ENCODE measurements at regions not wholly inside any gene's neighbourhood (a gene's known extent, or its start where the extent isn't known, plus 50 kb on each side); places are given as distances from the start of the nearest gene placed in this dataset.

- DNase-seq, result no peak
Measured at GRCh38 chr14:39946807-39947206, 514.6 kb upstream of the FBXO33 start.

More at GRCh38 chr14:39946807-39947206, 514.6 kb upstream of the FBXO33 start:
- no CpG with 5 or more reads among the region's 2 CpGs for WGBS (ENCODE audit: extremely low coverage, insufficient read length, low lambda C conversion rate)
- Mint-ChIP-seq H3K36me3 (ENCODE audit: insufficient read depth in 1 of 3, low read depth in 3 of 3) (no peaks in the 10 kb centered on the region; a peak in 1 of 7 replicates), H3K9me3 (0 out of 5 replicates have a peak, but pooled peaks cover 0 to 1% of the 10 kb centered on the region in 2 experiments), H3K27ac (peak overlapping the region in 1 of 3 experiments; percentile 71; a peak in 1 of 7 replicates), H3K27me3 (ENCODE audit: low read depth) (no peaks in the 10 kb centered on the region), H3K4me1 (no peaks in the 10 kb centered on the region), H3K4me3 (no peak overlapping the region)
- H4K91ac ChIP-seq (ENCODE audit: insufficient read length, low read depth, low read length), result no peak overlapping the region
- H3K27ac ChIP-seq (ENCODE audit: insufficient read length, low read depth, low read length), result no peak overlapping the region
- no peak for TF ChIP-seq CTCF (conservative IDR thresholded peaks at IDR 0.05)
- H3K79me2 ChIP-seq (ENCODE audit: insufficient read depth, low read length), result no peaks in the 10 kb centered on the region; the same call in 1 of the 2 replicates
- H2BK20ac ChIP-seq (ENCODE audit: low read depth, low read length, poor library complexity, severe bottlenecking), result no peak overlapping the region
- no peaks in the 10 kb centered on the region for H4K20me1 ChIP-seq (ENCODE audit: control insufficient read depth, insufficient read depth, insufficient read length)
- H3K14ac ChIP-seq (ENCODE audit: insufficient read depth, low read length), result no peak overlapping the region
- no peak overlapping the region for H3K23ac ChIP-seq (ENCODE audit: insufficient read length, low read depth, low read length)
- H3K4ac ChIP-seq (ENCODE audit: low read depth, low read length), result no peak overlapping the region
- no peak overlapping the region for H2BK5ac ChIP-seq (ENCODE audit: insufficient read length, low read length)
- H3K56ac ChIP-seq (ENCODE audit: insufficient read length, low read depth, low read length), result no peak overlapping the region
- no peak overlapping the region for H2BK15ac ChIP-seq (ENCODE audit: low read depth, low read length)
- no peaks in the 10 kb centered on the region for H3K4me1 ChIP-seq (ENCODE audit: insufficient read depth, low read length)
- no peaks in the 10 kb centered on the region for H3K79me1 ChIP-seq (ENCODE audit: insufficient read depth, low read depth, low read length, poor library complexity, severe bottlenecking)
- H3T11ph ChIP-seq (ENCODE audit: low read length), result no peak overlapping the region
- no peak overlapping the region for H3K4me2 ChIP-seq (ENCODE audit: insufficient read depth, insufficient read length, low read length)
- H2AFZ ChIP-seq (ENCODE audit: low read length), result no peak overlapping the region
- H3K18ac ChIP-seq (ENCODE audit: insufficient read length, low read depth, low read length), result no peak overlapping the region
- no peak overlapping the region for H3K9ac ChIP-seq (ENCODE audit: extremely low read depth, insufficient read length, low read length)
- no peaks in the 10 kb centered on the region for H3K23me2 ChIP-seq (ENCODE audit: insufficient read length, low read depth, low read length, poor library complexity, severe bottlenecking)
- no peak overlapping the region for H4K8ac ChIP-seq (replicated peaks; ENCODE audit: insufficient read length, low read depth, low read length)
- no peak overlapping the region for H2BK12ac ChIP-seq (ENCODE audit: insufficient read length, low read depth, low read length)
- no peaks in the 10 kb centered on the region for H3K9me3 ChIP-seq (ENCODE audit: control insufficient read depth, low read depth, low read length)
- H3K27me3 ChIP-seq (ENCODE audit: insufficient read depth, low read length), result no peaks in the 10 kb centered on the region
- H2AK5ac ChIP-seq (ENCODE audit: insufficient read length, low read length), result no peak overlapping the region
- no peak overlapping the region for H2BK120ac ChIP-seq (ENCODE audit: low read depth, low read length, poor library complexity, severe bottlenecking)
- no peak overlapping the region for H4K5ac ChIP-seq (ENCODE audit: insufficient read length, low read depth, low read length)
